H1 (cell line): ENCODE measurements at regions not wholly inside any gene's neighbourhood (a gene's known extent, or its start where the extent isn't known, plus 50 kb on each side); places are given as distances from the start of the nearest gene placed in this dataset.

ENCODE experiments used
- CTCF ChIA-PET: fragments of 300-600 bp; sonication (Branson Sonifier 250); formaldehyde crosslinking; loops from one replicate; lab custom pipeline; 2021; ENCODE audit not compliant: partially characterized antibody; lab: Charles Lee
- POLR2A ChIA-PET: fragments of 300-600 bp; sonication (Branson Sonifier 250); formaldehyde crosslinking; loops from one replicate; lab custom pipeline; 2021; ENCODE audit warnings: inconsistent platforms; ENCODE audit not compliant: partially characterized antibody; lab: Charles Lee
- DNase-seq, 2 experiments: peaks; one replicate each; pipeline versions ENCODE4 v3.0.0 to v3.0.0-alpha.2; 2010 to 2022; ENCODE audit warnings: low spot score in 2 of 2, low read depth in 1 of 2, mixed read lengths in 1 of 2
- FAIRE-seq: peaks from 2 replicates; lab custom pipeline; 2011; peaks lifted over from hg19 to GRCh38; lab: Jason Lieb, UNC
- H2AFZ ChIP-seq: 2 replicates; pipeline ENCODE4 v1.8.1; 2012; ENCODE audit warnings: low read length, inconsistent platforms
- H2AK5ac ChIP-seq: 2 replicates; pipeline ENCODE4 v1.6.1; 2013; ENCODE audit warnings: low read depth, low read length
- H2BK120ac ChIP-seq: replicated peaks from 2 replicates; pipeline ENCODE3; 2013; ENCODE audit warnings: low read depth, low read length, inconsistent platforms
- H2BK12ac ChIP-seq: 2 replicates; pipeline ENCODE4 v1.6.1; 2013; ENCODE audit warnings: low read depth, low read length
- H2BK15ac ChIP-seq: 2 replicates; pipeline ENCODE4 v1.6.1; 2013; ENCODE audit warnings: low read length
- H2BK20ac ChIP-seq: 2 replicates; pipeline ENCODE4 v1.6.1; 2013; ENCODE audit warnings: low read length
- H2BK5ac ChIP-seq: 2 replicates; pipeline ENCODE4 v1.6.1; 2013; ENCODE audit warnings: low read depth, low read length
- H3K14ac ChIP-seq: 2 replicates; pipeline ENCODE4 v1.6.1; 2013; ENCODE audit warnings: inconsistent platforms; ENCODE audit not compliant: insufficient read length
- H3K18ac ChIP-seq: 2 replicates; pipeline ENCODE4 v1.6.1; 2013; ENCODE audit warnings: low read length; ENCODE audit errors: extremely low read depth
- H3K23ac ChIP-seq: 2 replicates; pipeline ENCODE4 v1.6.1; 2013; ENCODE audit warnings: inconsistent platforms; ENCODE audit not compliant: insufficient read length
- H3K23me2 ChIP-seq: 2 replicates; pipeline ENCODE4 v1.6.1; 2013; ENCODE audit warnings: low read depth, low read length
- H3K27ac ChIP-seq: 2 replicates; pipeline ENCODE4 v1.6.1; 2011; ENCODE audit warnings: low read depth, low read length, inconsistent platforms
- H3K27me3 ChIP-seq, 4 experiments: replicated peaks in 1 of 4; 1 replicate in 1 of 4; 2 replicates in 3 of 4; pipeline versions ENCODE4 v1.6.1 to v1.8.1; 2011 to 2013; ENCODE audit warnings: low read length in 3 of 4, mild to moderate bottlenecking in 3 of 4, inconsistent platforms in 2 of 4, mixed read lengths in 2 of 4, moderate library complexity in 1 of 4; ENCODE audit not compliant: control insufficient read depth in 3 of 4, insufficient read depth in 3 of 4; ENCODE audit errors: extremely low read depth in 1 of 4
- H3K36me3 ChIP-seq, 4 experiments: 2 replicates each; pipeline versions ENCODE4 v1.6.1 to v1.8.1; 2011 to 2013; ENCODE audit warnings: mild to moderate bottlenecking in 4 of 4, low read length in 3 of 4, moderate library complexity in 2 of 4, control low read depth in 1 of 4, inconsistent platforms in 1 of 4; ENCODE audit not compliant: insufficient read depth in 4 of 4, control insufficient read depth in 2 of 4
- H3K4ac ChIP-seq: replicated peaks from 2 replicates; pipeline ENCODE3; 2013; ENCODE audit warnings: low read length, low read depth, mixed read lengths, inconsistent platforms; ENCODE audit not compliant: insufficient read length
- H3K4me1 ChIP-seq, 4 experiments: replicated peaks in 1 of 4; 1 replicate in 1 of 4; 2 replicates in 3 of 4; pipeline versions ENCODE4 v1.6.1 to v1.8.1; 2011 to 2013; ENCODE audit warnings: low read length in 3 of 4, inconsistent platforms in 2 of 4, mixed read lengths in 1 of 4; ENCODE audit not compliant: insufficient read depth in 4 of 4, control insufficient read depth in 3 of 4
- H3K4me2 ChIP-seq, 2 experiments: 2 replicates each; pipeline versions ENCODE4 v1.6.1 to v1.8.1; 2011 to 2013; ENCODE audit warnings: low read depth in 2 of 2, low read length in 2 of 2, control low read depth in 1 of 2, inconsistent platforms in 1 of 2, mild to moderate bottlenecking in 1 of 2; ENCODE audit not compliant: insufficient read depth in 1 of 2
- H3K4me3 ChIP-seq, 4 experiments: fragments of 200-600, 300-600 bp in 1 of 4; sonication (generic), shearing (Covaris generic), sonication (Bioruptor Twin) in 1 of 4; 2 replicates each; pipeline versions ENCODE4 v1.5.1 to v1.8.1; 2011 to 2016; ENCODE audit warnings: low read length in 4 of 4, low read depth in 3 of 4, control low read depth in 2 of 4, inconsistent platforms in 2 of 4, mild to moderate bottlenecking in 2 of 4, mixed read lengths in 1 of 4, moderate library complexity in 1 of 4; ENCODE audit not compliant: insufficient read depth in 2 of 4; ENCODE audit errors: extremely low read depth in 1 of 4
- H3K56ac ChIP-seq: replicated peaks from 2 replicates; pipeline ENCODE3; 2013; ENCODE audit warnings: low read depth, mild to moderate bottlenecking, mixed read lengths, low read length, inconsistent platforms; ENCODE audit not compliant: insufficient read length
- H3K79me1 ChIP-seq: 2 replicates; pipeline ENCODE4 v1.6.1; 2013; ENCODE audit warnings: low read depth, low read length, control low read depth
- H3K79me2 ChIP-seq, 2 experiments: 2 replicates each; pipeline versions ENCODE4 v1.6.1 to v1.8.1; 2012 to 2013; ENCODE audit warnings: low read length in 2 of 2, mild to moderate bottlenecking in 2 of 2, inconsistent platforms in 1 of 2; ENCODE audit not compliant: insufficient read depth in 2 of 2, control insufficient read depth in 1 of 2
- H3K9ac ChIP-seq, 4 experiments: replicated peaks in 1 of 4; 1 replicate in 1 of 4; 2 replicates in 3 of 4; pipeline versions ENCODE4 v1.6.1 to v1.8.1; 2011 to 2013; ENCODE audit warnings: low read depth in 3 of 4, low read length in 3 of 4, control low read depth in 2 of 4, mild to moderate bottlenecking in 2 of 4, moderate library complexity in 2 of 4, inconsistent platforms in 1 of 4; ENCODE audit errors: extremely low read depth in 1 of 4
- H3K9me3 ChIP-seq, 2 experiments: 2 replicates each; pipeline versions ENCODE4 v1.6.1 to v1.8.1; 2012 to 2013; ENCODE audit warnings: mild to moderate bottlenecking in 2 of 2, moderate library complexity in 2 of 2, control low read depth in 1 of 2, inconsistent platforms in 1 of 2, low read depth in 1 of 2, low read length in 1 of 2, mixed read lengths in 1 of 2; ENCODE audit not compliant: insufficient read depth in 2 of 2
- H4K20me1 ChIP-seq, 2 experiments: replicated peaks in 1 of 2; 2 replicates each; pipeline versions ENCODE3 to v1.8.1; 2011 to 2013; ENCODE audit warnings: inconsistent platforms in 2 of 2, low read length in 2 of 2, mild to moderate bottlenecking in 1 of 2; ENCODE audit not compliant: insufficient read depth in 2 of 2, control insufficient read depth in 1 of 2
- H4K5ac ChIP-seq: 2 replicates; pipeline ENCODE4 v1.6.1; 2013; ENCODE audit warnings: low read length, low read depth, mixed read lengths, inconsistent platforms; ENCODE audit not compliant: insufficient read length
- H4K8ac ChIP-seq: 2 replicates; pipeline ENCODE4 v1.8.0; 2013; ENCODE audit warnings: mild to moderate bottlenecking, moderate library complexity, low read length, inconsistent platforms; ENCODE audit not compliant: insufficient read depth; ENCODE audit errors: extremely low read depth
- H4K91ac ChIP-seq: replicated peaks from 2 replicates; pipeline ENCODE3; 2013; ENCODE audit warnings: low read length, mixed read lengths, inconsistent platforms; ENCODE audit not compliant: insufficient read length
- BRCA1 ChIP-seq: IDR thresholded peaks from 2 replicates; pipeline ENCODE4 v1.6.1; 2012; ENCODE audit warnings: low read depth, low read length, improper control_type of control experiment
- WGBS, 2 experiments: shearing (Covaris generic) in 1 of 2; methylation state at CpG; one replicate each; pipeline versions ENCODE4 v1.1.6 to v1.1.7; 2013 to 2015; ENCODE audit warnings: low lambda C conversion rate in 2 of 2, mixed read lengths in 2 of 2, inconsistent platforms in 1 of 2, low coverage in 1 of 2, missing lambda C conversion rate in 1 of 2; ENCODE audit not compliant: insufficient replicate concordance in 2 of 2, insufficient coverage in 1 of 2, insufficient read length in 1 of 2; ENCODE audit errors: extremely low coverage in 1 of 2, missing lambda C conversion rate in 1 of 2; 5-methylcytosine and 5-hydroxymethylcytosine counted together

GRCh38 chr3:140854961-140855360 is 86.7 kb upstream of the SLC25A36 start:
- no peaks in the 10 kb centered on the region for H3K9me3 ChIP-seq
- no peak for FAIRE-seq
- H3K36me3 ChIP-seq: no peaks in the 10 kb centered on the region
- no peaks in the 10 kb centered on the region for H4K20me1 ChIP-seq
- H4K8ac ChIP-seq: no peak overlapping the region
- H4K5ac ChIP-seq: no peak overlapping the region
- no peak overlapping the region for H4K91ac ChIP-seq
- H3K79me2 ChIP-seq: no peaks in the 10 kb centered on the region
- ChIA-PET CTCF (interaction anchor here (1.7 kb wide), 1 partner anchor 10 kb away, joined by 6 read pairs; no protein-coding TSS in a partner anchor), POLR2A (no interaction called here)
- H3K14ac ChIP-seq: no peak overlapping the region
- H3K23me2 ChIP-seq: no peaks in the 10 kb centered on the region
- H2BK5ac ChIP-seq: no peak overlapping the region
- 84% methylated on average over 2 of the region's 2 CpGs; no CpG with 5 or more reads in 1 of the 2 experiments for WGBS, 2 experiments
- H3K27me3 ChIP-seq: no peaks in the 10 kb centered on the region
- H3K79me1 ChIP-seq: no peaks in the 10 kb centered on the region
- no peak overlapping the region for H2BK20ac ChIP-seq
- no peak overlapping the region for H3K4me2 ChIP-seq
- no peak overlapping the region for H3K4ac ChIP-seq
- H3K56ac ChIP-seq: no peak overlapping the region
- no peak overlapping the region for H2BK120ac ChIP-seq
- H2BK15ac ChIP-seq: no peak overlapping the region
- no peak overlapping the region for H2BK12ac ChIP-seq
- H3K4me3 ChIP-seq: no peak overlapping the region
- peaks cover 0 to 4% (median 4%) of the 10 kb centered on the region in 4 experiments; a peak in 5 of 7 replicates for H3K4me1 ChIP-seq
- no peak overlapping the region for H2AK5ac ChIP-seq
- H2AFZ ChIP-seq: no peak overlapping the region
- DNase-seq: no peak
- H3K27ac ChIP-seq: no peak overlapping the region
- no peak overlapping the region for H3K18ac ChIP-seq
- H3K9ac ChIP-seq: no peak overlapping the region
- H3K23ac ChIP-seq: no peak overlapping the region
- no peak for TF ChIP-seq BRCA1
